ENCODE measurements at regions not wholly inside any gene's neighbourhood (a gene's known extent, or its start where the extent isn't known, plus 50 kb on each side); places are given as distances from the start of the nearest gene placed in this dataset.

GRCh38 chr1:5432436-5432835 lies 559.8 kb downstream of the NPHP4 start:
- TF ChIP-seq POLR2A (IDR thresholded peaks at IDR 0.05) (no peak), CTCF (IDR thresholded peaks at IDR 0.05) (no peak), POLR2AphosphoS5 (IDR thresholded peaks at IDR 0.05) (no peak)

Data from breast epithelium (tissue), 3 donors.